K562 (cell line): ENCODE measurements at regions not wholly inside any gene's neighbourhood (a gene's known extent, or its start where the extent isn't known, plus 50 kb on each side); places are given as distances from the start of the nearest gene placed in this dataset.

Source experiments
- BRCA1 ChIP-seq, 2 experiments: fragments of 450-650 bp in 1 of 2; sonication (generic) in 1 of 2; formaldehyde crosslinking in 1 of 2; IDR thresholded peaks; 2 replicates each; pipeline versions ENCODE4 v1.5.0 to v1.6.1; 2017 to 2020; ENCODE audit warnings: mild to moderate bottlenecking in 1 of 2, missing genetic modification reagents in 1 of 2
- CREB3 ChIP-seq: fragments of 450-650 bp; conservative IDR thresholded peaks from 2 replicates; pipeline ENCODE4 v1.6.1; 2016; ENCODE audit warnings: missing genetic modification characterization, low read depth, mild to moderate bottlenecking, missing compliant biosample characterization, moderate library complexity
- TAF15 ChIP-seq: fragments of 200-400 bp; formaldehyde crosslinking; IDR thresholded peaks from 2 replicates; pipeline ENCODE4 v1.6.1; 2017; ENCODE audit warnings: mild to moderate bottlenecking, low read depth, low read length, moderate library complexity
- ZBTB40 ChIP-seq, 2 experiments: fragments of 450-650 bp in 1 of 2; sonication (generic) in 1 of 2; formaldehyde crosslinking in 1 of 2; IDR thresholded peaks; 2 replicates each; pipeline versions ENCODE4 v1.7.1 to v1.9.0; 2016 to 2022; ENCODE audit warnings: inconsistent platforms in 1 of 2, mild to moderate bottlenecking in 1 of 2, missing genetic modification reagents in 1 of 2
- ZNF280A ChIP-seq: fragments of 450-650 bp; IDR thresholded peaks from 2 replicates; pipeline ENCODE4 v1.6.1; 2018; ENCODE audit warnings: mild to moderate bottlenecking, low read depth; ENCODE audit not compliant: partially characterized antibody
- ZNF395 ChIP-seq: fragments of 200-800 bp; sonication (Bioruptor generic); IDR thresholded peaks from 2 replicates; pipeline ENCODE4 v1.6.1; 2017; ENCODE audit warnings: missing genetic modification characterization, missing compliant biosample characterization
- TF ChIP-seq, protein P1 (sequence below), 2 experiments: fragments of 150-350 bp in 1 of 2; IDR thresholded peaks; 2 replicates each; pipeline ENCODE4 v1.6.1; 2012 to 2016; ENCODE audit warnings: low read depth in 2 of 2, low read length in 2 of 2, mild to moderate bottlenecking in 1 of 2, moderate library complexity in 1 of 2

DNA sequence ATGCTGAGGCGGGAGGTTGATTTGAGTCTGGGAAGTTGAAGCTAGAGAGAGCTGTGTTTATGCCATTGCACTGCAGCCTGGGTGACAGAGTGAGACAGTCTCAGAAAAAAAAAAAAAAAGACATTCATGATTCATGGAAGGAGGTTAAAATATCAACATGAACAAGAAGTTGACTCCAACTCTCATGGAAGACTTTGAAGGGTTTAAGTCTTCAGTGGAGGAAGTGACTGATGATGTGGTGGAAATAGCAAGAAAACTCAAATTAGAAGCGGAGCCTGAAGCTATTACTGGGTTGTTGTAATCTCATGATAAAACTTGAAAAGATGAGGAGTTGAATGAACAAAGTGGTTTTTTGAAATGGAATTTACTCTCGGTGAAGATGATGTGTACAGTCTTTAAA lies 491.8 kb downstream of the SQOR start (continued):
- no peak for TF ChIP-seq ZBTB40 (IDR thresholded peaks at IDR 0.05)
- no peak for TF ChIP-seq ZBTB40 (CRISPR knock-in tag; IDR thresholded peaks at IDR 0.05)
- no peak for TF ChIP-seq ZNF280A
- no peak for TF ChIP-seq ZNF395
- TF ChIP-seq, protein P1, sequence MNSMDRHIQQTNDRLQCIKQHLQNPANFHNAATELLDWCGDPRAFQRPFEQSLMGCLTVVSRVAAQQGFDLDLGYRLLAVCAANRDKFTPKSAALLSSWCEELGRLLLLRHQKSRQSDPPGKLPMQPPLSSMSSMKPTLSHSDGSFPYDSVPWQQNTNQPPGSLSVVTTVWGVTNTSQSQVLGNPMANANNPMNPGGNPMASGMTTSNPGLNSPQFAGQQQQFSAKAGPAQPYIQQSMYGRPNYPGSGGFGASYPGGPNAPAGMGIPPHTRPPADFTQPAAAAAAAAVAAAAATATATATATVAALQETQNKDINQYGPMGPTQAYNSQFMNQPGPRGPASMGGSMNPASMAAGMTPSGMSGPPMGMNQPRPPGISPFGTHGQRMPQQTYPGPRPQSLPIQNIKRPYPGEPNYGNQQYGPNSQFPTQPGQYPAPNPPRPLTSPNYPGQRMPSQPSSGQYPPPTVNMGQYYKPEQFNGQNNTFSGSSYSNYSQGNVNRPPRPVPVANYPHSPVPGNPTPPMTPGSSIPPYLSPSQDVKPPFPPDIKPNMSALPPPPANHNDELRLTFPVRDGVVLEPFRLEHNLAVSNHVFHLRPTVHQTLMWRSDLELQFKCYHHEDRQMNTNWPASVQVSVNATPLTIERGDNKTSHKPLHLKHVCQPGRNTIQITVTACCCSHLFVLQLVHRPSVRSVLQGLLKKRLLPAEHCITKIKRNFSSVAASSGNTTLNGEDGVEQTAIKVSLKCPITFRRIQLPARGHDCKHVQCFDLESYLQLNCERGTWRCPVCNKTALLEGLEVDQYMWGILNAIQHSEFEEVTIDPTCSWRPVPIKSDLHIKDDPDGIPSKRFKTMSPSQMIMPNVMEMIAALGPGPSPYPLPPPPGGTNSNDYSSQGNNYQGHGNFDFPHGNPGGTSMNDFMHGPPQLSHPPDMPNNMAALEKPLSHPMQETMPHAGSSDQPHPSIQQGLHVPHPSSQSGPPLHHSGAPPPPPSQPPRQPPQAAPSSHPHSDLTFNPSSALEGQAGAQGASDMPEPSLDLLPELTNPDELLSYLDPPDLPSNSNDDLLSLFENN (IDR thresholded peaks at IDR 0.05; ENCODE audit: low read depth in 2 of 2, low read length in 2 of 2), result no peak
- no peak for TF ChIP-seq BRCA1 (IDR thresholded peaks at IDR 0.05)
- TF ChIP-seq BRCA1 (CRISPR knock-in tag; IDR thresholded peaks at IDR 0.05), result no peak
- no peak for TF ChIP-seq CREB3 (tag)
- no peak for TF ChIP-seq TAF15
